ENCODE measurements at regions not wholly inside any gene's neighbourhood (a gene's known extent, or its start where the extent isn't known, plus 50 kb on each side); places are given as distances from the start of the nearest gene placed in this dataset.
"Not testable (repeated sequence)": the region's sequence is repeated elsewhere in the genome, so short reads cannot be mapped to it uniquely, and the experiment has no call there.

DNA sequence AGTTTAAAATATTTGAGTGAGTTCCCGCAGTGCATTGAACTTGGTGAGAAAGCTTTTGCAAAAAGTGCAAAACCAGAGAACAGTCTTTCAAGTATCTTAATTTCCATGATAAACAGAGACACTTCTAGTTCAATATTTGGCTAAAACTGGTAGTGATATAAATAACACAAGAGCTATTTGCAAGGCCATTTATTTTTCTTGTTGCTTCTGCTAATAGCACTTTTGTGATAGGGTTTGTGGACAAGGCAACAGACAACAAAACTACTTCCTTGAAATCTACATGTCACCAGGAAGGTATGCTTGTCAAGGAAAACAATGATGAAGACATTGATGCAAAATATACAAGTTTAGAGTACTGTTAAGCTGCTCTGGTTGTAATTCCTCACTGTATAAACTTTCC is 1225.1 kb downstream of the OTOL1 start:
- no peak for DNase-seq (ENCODE audit: low spot score)
- TF ChIP-seq, protein P1, sequence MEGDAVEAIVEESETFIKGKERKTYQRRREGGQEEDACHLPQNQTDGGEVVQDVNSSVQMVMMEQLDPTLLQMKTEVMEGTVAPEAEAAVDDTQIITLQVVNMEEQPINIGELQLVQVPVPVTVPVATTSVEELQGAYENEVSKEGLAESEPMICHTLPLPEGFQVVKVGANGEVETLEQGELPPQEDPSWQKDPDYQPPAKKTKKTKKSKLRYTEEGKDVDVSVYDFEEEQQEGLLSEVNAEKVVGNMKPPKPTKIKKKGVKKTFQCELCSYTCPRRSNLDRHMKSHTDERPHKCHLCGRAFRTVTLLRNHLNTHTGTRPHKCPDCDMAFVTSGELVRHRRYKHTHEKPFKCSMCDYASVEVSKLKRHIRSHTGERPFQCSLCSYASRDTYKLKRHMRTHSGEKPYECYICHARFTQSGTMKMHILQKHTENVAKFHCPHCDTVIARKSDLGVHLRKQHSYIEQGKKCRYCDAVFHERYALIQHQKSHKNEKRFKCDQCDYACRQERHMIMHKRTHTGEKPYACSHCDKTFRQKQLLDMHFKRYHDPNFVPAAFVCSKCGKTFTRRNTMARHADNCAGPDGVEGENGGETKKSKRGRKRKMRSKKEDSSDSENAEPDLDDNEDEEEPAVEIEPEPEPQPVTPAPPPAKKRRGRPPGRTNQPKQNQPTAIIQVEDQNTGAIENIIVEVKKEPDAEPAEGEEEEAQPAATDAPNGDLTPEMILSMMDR (IDR thresholded peaks at IDR 0.05; ENCODE audit: borderline replicate concordance, control extremely low read depth, extremely low read depth, insufficient read depth, missing control alignments): no peak
- in situ Hi-C loops (cut with MboI; ENCODE audit: low sequenced_read_pairs, unreplicated experiment): no loop called here

DNA sequence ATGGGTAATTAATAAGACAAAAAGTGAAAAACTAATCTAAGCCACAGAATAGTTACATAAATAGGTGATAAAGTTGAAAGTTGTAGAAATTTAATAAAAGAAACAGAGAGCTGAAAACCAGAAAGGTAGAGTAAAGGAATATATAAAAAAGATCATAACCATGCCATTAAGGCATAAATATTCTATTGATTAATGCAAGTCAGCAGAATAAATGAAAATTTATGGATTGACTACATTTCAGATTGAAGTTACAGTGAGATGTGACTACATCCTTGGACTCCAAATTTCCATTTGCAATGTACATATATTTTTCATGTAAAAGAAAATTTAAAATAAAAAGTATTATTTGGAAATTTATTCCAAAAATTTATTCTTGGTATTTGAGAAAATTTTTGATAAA is 1225.7 kb downstream of the OTOL1 start:
- TF ChIP-seq, protein P1 (IDR thresholded peaks at IDR 0.05; ENCODE audit: borderline replicate concordance, control extremely low read depth, extremely low read depth, insufficient read depth, missing control alignments): no peak
- in situ Hi-C loops (cut with MboI; ENCODE audit: low sequenced_read_pairs, unreplicated experiment): no loop called here
- DNase-seq (ENCODE audit: low spot score): no peak

DNA sequence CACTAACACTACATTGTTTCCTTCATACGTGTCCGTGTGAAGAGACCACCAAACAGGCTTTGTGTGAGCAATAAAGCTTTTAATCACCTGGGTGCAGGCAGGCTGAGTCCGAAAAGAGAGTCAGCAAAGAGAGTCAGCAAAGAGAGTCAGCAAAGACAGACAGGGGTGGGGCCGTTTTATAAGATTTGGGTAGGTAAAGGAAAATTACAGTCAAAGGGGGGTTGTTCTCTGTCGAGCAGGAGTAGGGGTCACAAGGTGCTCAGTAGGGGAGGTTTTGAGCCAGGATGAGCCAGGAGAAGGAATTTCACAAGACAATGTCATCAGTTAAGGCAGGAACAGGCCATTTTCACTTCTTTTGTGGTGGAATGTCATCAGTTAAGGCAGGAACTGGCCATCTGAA is 1226.2 kb downstream of the OTOL1 start:
- DNase-seq (ENCODE audit: low spot score); in situ Hi-C loops (cut with MboI; ENCODE audit: low sequenced_read_pairs, unreplicated experiment): not testable (repeated sequence)

DNA sequence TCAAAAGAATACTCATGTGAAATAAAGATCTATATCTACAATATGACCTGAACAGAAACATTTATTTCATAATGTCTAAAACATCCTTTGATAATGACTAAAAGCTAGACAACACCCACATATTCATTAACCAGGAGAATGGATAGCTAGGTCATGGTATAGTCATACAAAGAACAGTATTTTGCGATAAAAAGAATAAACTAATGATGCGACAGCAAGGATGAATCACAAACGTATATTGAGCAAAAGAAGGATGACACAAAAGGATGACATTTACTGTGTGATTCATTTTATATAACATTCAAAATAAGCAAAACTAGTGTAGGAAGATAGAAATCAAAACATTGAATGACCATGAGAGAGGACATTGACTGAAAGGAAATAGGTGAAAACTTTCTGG is 1233.1 kb downstream of the OTOL1 start:
- DNase-seq (ENCODE audit: low spot score): no peak
- in situ Hi-C loops (cut with MboI; ENCODE audit: low sequenced_read_pairs, unreplicated experiment): no loop called here
- TF ChIP-seq, protein P1 (IDR thresholded peaks at IDR 0.05; ENCODE audit: borderline replicate concordance, control extremely low read depth, extremely low read depth, insufficient read depth, missing control alignments): no peak

DNA sequence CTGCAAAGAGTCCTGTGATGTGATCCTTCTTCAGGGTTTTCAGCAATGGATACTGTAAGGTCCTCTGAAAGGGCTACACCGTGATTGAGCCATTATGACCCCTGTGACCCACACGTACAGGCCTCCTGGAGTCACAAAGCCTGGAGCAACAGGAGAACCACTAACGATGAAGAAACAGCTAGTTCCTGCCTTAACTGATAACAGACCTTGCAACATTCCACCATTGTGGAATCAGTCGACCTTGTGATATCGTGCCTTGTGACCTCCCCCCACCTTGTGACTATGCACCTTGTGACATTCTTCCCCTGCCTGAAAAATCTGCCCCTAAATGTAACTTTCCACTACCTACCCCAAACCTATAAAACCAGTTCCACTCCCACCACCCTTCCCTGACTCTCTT is 1235.4 kb downstream of the OTOL1 start:
- in situ Hi-C loops (cut with MboI; ENCODE audit: low sequenced_read_pairs, unreplicated experiment); DNase-seq (ENCODE audit: low spot score): not testable (repeated sequence)

DNA sequence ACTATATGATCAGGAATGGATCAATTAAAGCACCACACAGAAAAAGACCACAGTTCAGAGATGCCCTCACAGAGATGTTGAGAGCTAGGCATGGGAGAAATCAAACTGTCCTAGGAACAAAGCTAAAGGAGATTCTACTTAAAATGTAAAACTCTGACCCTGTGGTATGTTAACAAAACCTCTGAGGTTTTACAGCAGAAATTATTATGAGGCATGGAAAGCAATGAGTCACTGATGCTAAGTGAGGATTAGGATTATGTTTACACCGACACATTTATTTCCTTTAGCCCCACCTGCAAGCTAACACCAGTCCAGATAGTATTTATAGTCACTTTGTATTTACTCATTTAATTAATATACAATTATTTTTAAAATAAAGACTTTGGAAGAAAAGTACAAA is 1242.2 kb downstream of the OTOL1 start:
- no peak for DNase-seq (ENCODE audit: low spot score)
- TF ChIP-seq, protein P1 (IDR thresholded peaks at IDR 0.05; ENCODE audit: borderline replicate concordance, control extremely low read depth, extremely low read depth, insufficient read depth, missing control alignments): no peak
- in situ Hi-C loops (cut with MboI; ENCODE audit: low sequenced_read_pairs, unreplicated experiment): no loop called here

DNA sequence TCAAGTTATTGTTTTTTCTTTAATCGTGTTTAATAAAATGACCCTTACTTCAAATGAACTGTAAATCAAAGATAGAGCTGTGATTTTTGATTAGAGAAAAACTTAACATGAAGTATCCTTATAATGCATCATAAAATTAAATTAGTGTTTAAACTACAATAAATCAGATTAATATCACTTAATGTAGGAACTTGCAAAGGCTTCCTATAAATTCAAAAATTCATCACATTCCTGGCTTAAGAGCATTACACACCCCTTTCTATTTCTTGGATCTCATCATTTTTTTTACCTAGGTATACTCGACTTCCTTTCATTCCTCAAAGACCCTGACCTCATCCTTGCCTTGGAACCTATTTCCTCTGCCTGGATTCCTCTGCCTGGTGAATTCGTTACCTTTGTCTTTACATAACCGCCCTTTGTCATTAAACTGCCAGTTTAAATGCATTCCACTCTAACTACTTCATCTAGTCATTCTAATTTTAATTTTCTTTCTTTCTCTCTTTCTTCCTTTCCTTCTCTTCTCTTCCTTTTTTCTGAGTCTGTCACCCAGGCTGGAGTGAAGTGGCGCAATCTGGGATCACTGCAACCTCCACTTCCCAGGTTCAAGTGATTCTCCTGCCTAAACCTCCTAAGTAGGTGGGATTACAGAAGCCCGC is 1244.5 kb downstream of the OTOL1 start:
- no peak for DNase-seq (ENCODE audit: low spot score)
- in situ Hi-C loops (cut with MboI; ENCODE audit: low sequenced_read_pairs, unreplicated experiment): no loop called here
- TF ChIP-seq, protein P1 (IDR thresholded peaks at IDR 0.05; ENCODE audit: borderline replicate concordance, control extremely low read depth, extremely low read depth, insufficient read depth, missing control alignments): no peak

DNA sequence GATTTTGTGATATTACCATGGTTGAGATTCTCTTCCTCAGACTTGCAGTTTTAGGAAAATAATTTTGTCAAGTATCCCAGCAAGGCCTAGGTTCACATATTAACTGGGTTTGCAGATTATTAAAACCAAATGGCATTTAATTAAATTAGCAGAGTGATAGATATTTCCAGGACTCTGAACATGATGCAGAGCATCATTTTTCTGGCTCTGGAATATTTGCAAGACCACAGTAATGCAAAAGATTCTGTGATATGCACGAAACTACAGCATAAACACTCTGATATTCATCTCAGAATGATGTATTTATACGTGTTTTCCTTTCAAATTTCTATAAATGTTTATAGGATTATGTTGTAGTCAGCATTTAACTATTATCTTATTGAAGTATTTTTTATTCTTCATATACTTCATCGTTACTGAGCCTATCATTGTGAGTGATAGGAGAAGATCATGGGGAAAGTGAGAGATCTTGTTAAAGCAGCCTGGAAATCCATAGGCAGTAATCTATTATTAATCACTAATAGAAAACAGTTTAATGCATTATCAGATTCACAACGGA is 1245.6 kb downstream of the OTOL1 start:
- in situ Hi-C loops (cut with MboI; ENCODE audit: low sequenced_read_pairs, unreplicated experiment): no loop called here
- TF ChIP-seq, protein P1 (IDR thresholded peaks at IDR 0.05; ENCODE audit: borderline replicate concordance, control extremely low read depth, extremely low read depth, insufficient read depth, missing control alignments): no peak
- no peak for DNase-seq (ENCODE audit: low spot score)

All from GM13976 (cell line).